Small intestine (tissue), 7 donors: ENCODE measurements at regions not wholly inside any gene's neighbourhood (a gene's known extent, or its start where the extent isn't known, plus 50 kb on each side); places are given as distances from the start of the nearest gene placed in this dataset.

ENCODE experiments used
- DNase-seq, 2 donors: peaks; one replicate each; pipeline versions ENCODE4 v3.0.0 to v3.0.0-alpha.2; 2013
- FAIRE-seq: peaks from 2 replicates; lab custom pipeline; 2012; peaks lifted over from hg19 to GRCh38; lab: Jason Lieb, UNC
- H3K27ac ChIP-seq, 3 donors: one replicate each; pipeline ENCODE4 v1.5.1; 2013; ENCODE audit warnings: low read length in 2 of 3, mild to moderate bottlenecking in 2 of 3, control low read depth in 1 of 3, inconsistent platforms in 1 of 3, low read depth in 1 of 3, moderate library complexity in 1 of 3
- H3K27me3 ChIP-seq, 3 donors: one replicate each; pipeline ENCODE4 v1.6.1; 2013; ENCODE audit warnings: low read length in 3 of 3, inconsistent platforms in 1 of 3; ENCODE audit not compliant: control insufficient read depth in 3 of 3, insufficient read depth in 3 of 3
- H3K36me3 ChIP-seq, 3 donors: one replicate each; pipeline ENCODE4 v1.6.1; 2013; ENCODE audit warnings: low read length in 3 of 3, inconsistent platforms in 1 of 3, low read depth in 1 of 3, mild to moderate bottlenecking in 1 of 3, moderate library complexity in 1 of 3; ENCODE audit not compliant: control insufficient read depth in 3 of 3, insufficient read depth in 2 of 3
- H3K4me1 ChIP-seq, 3 donors: one replicate each; pipeline ENCODE4 v1.6.1; 2013; ENCODE audit warnings: low read length in 2 of 3, inconsistent platforms in 1 of 3, low read depth in 1 of 3, mild to moderate bottlenecking in 1 of 3, moderate library complexity in 1 of 3; ENCODE audit not compliant: control insufficient read depth in 3 of 3, insufficient read depth in 2 of 3
- H3K4me3 ChIP-seq, 3 donors: one replicate each; pipeline ENCODE4 v1.5.1; 2013; ENCODE audit warnings: low read length in 3 of 3, control low read depth in 1 of 3, inconsistent platforms in 1 of 3, low read depth in 1 of 3, mild to moderate bottlenecking in 1 of 3, moderate library complexity in 1 of 3
- H3K9me3 ChIP-seq, 2 donors: one replicate each; pipeline ENCODE4 v1.6.1; 2013; ENCODE audit warnings: low read depth in 1 of 2, low read length in 1 of 2; ENCODE audit not compliant: control insufficient read depth in 2 of 2, insufficient read depth in 1 of 2
- WGBS, 3 donors: extraction: QIAGEN DNeasy Blood & Tissue Kit; methylation state at CpG; one replicate each; pipeline ENCODE4 v1.1.7; 2013; 5-methylcytosine and 5-hydroxymethylcytosine counted together
- donor health status: healthy with polysubstance abuse.
- donor health status: control.
- donor health status: control.
- donor health status: Bipolar disorder and iron deficiency.
- donor health status: healthy.

GRCh38 chr1:234924450-234925355 lies 203.9 kb downstream of the TOMM20 start:
- no peak for DNase-seq
- peaks cover 0 to 11% of the 10 kb centered on the region in 2 donors for H3K9me3 ChIP-seq
- H3K36me3 ChIP-seq = no peaks in the 10 kb centered on the region
- H3K4me3 ChIP-seq = no peak overlapping the region
- no peaks in the 10 kb centered on the region for H3K27me3 ChIP-seq
- peaks cover 0 to 15% (median 5%) of the 10 kb centered on the region in 3 donors for H3K4me1 ChIP-seq
- FAIRE-seq = no peak
- peak overlapping the region in 2 of 3 donors; percentile 25 to 86 for H3K27ac ChIP-seq
- 69 to 88% (median 88%) methylated on average over 17 of the region's 17 CpGs for WGBS, 3 donors

- Histone ChIP-seq H3K27ac (no peak overlapping the region), H3K36me3 (peaks cover 0 to 3% (median 0%) of the 10 kb centered on the region in 3 donors), H3K9me3 (peaks cover 0 to 11% of the 10 kb centered on the region in 2 donors), H3K4me3 (no peak overlapping the region), H3K27me3 (no peaks in the 10 kb centered on the region), H3K4me1 (peaks cover 0 to 21% (median 8%) of the 10 kb centered on the region in 3 donors)
- FAIRE-seq = no peak
- 86 to 95% (median 90%) methylated on average over 5 of the region's 5 CpGs for WGBS, 3 donors
- DNase-seq = no peak
Measured at GRCh38 chr1:234923626-234924025, 205.0 kb downstream of the TOMM20 start.

- Histone ChIP-seq H3K4me1 (peaks cover 0 to 24% (median 12%) of the 10 kb centered on the region in 3 donors), H3K9me3 (peaks cover 0 to 11% of the 10 kb centered on the region in 2 donors), H3K36me3 (peaks cover 0 to 3% (median 0%) of the 10 kb centered on the region in 3 donors), H3K4me3 (no peak overlapping the region), H3K27me3 (no peaks in the 10 kb centered on the region), H3K27ac (no peak overlapping the region)
- WGBS, 3 donors = 97 to 98% (median 97%) methylated on average over 6 of the region's 6 CpGs
- FAIRE-seq = no peak
- DNase-seq = no peak
Measured at GRCh38 chr1:234922987-234923386, 205.7 kb downstream of the TOMM20 start.

GRCh38 chr1:234921266-234922062 lies 207.2 kb downstream of the TOMM20 start:
- 67 to 90% (median 78%) methylated on average over 14 of the region's 14 CpGs for WGBS, 3 donors
- FAIRE-seq = no peak
- no peak for DNase-seq
- no peak overlapping the region for H3K4me3 ChIP-seq
- peaks cover 0 to 25% (median 10%) of the 10 kb centered on the region in 3 donors for H3K4me1 ChIP-seq
- H3K36me3 ChIP-seq = peaks cover 0 to 3% (median 0%) of the 10 kb centered on the region in 3 donors
- H3K9me3 ChIP-seq = peaks cover 0 to 18% of the 10 kb centered on the region in 2 donors
- H3K27ac ChIP-seq = peak overlapping the region in 1 of 3 donors; percentile 62
- no peaks in the 10 kb centered on the region for H3K27me3 ChIP-seq

GRCh38 chr1:234920843-234921140 lies 207.8 kb downstream of the TOMM20 start:
- Histone ChIP-seq H3K4me1 (peaks cover 0 to 23% (median 6%) of the 10 kb centered on the region in 3 donors), H3K27me3 (no peaks in the 10 kb centered on the region), H3K27ac (peak overlapping the region in 1 of 3 donors; percentile 62), H3K36me3 (peaks cover 0 to 3% (median 0%) of the 10 kb centered on the region in 3 donors), H3K9me3 (peaks cover 0 to 18% of the 10 kb centered on the region in 2 donors), H3K4me3 (no peak overlapping the region)
- 73 to 75% (median 73%) methylated on average over 4 of the region's 4 CpGs for WGBS, 3 donors
- no peak for FAIRE-seq
- no peak for DNase-seq

GRCh38 chr1:234920136-234920842 lies 208.3 kb downstream of the TOMM20 start:
- 90 to 94% (median 93%) methylated on average over 8 of the region's 8 CpGs for WGBS, 3 donors
- peak overlapping the region in 1 of 3 donors; percentile 62 for H3K27ac ChIP-seq
- no peak overlapping the region for H3K4me3 ChIP-seq
- peaks cover 0 to 3% (median 0%) of the 10 kb centered on the region in 3 donors for H3K36me3 ChIP-seq
- H3K27me3 ChIP-seq = no peaks in the 10 kb centered on the region
- DNase-seq = no peak
- FAIRE-seq = no peak
- peaks cover 0 to 18% of the 10 kb centered on the region in 2 donors for H3K9me3 ChIP-seq
- peaks cover 0 to 23% (median 6%) of the 10 kb centered on the region in 3 donors for H3K4me1 ChIP-seq

- Histone ChIP-seq H3K27me3 (no peaks in the 10 kb centered on the region), H3K4me1 (peaks cover 0 to 23% (median 6%) of the 10 kb centered on the region in 3 donors), H3K4me3 (no peak overlapping the region), H3K9me3 (peaks cover 0 to 18% of the 10 kb centered on the region in 2 donors), H3K36me3 (peaks cover 0 to 3% (median 0%) of the 10 kb centered on the region in 3 donors), H3K27ac (peak overlapping the region in 2 of 3 donors; percentile 43 to 93)
- DNase-seq (no peak), FAIRE-seq (no peak)
- 77 to 93% (median 91%) methylated on average over 15 of the region's 15 CpGs for WGBS, 3 donors
Measured at GRCh38 chr1:234918961-234919761, 209.5 kb downstream of the TOMM20 start.
